Stimulated activated naive B cell treated with anti-CD40 and anti-IgM and Interleukin-4, amounts not matched to agents 10 μg/mL and 1 μg/mL and 100 μg/mL, for 72 hours (primary cell): ENCODE measurements at regions not wholly inside any gene's neighbourhood (a gene's known extent, or its start where the extent isn't known, plus 50 kb on each side); places are given as distances from the start of the nearest gene placed in this dataset.

Source experiments
- ATAC-seq, 2 donors: fragments of 150-1000 bp; cut with Tn5 transposase; replicated peaks; 2 replicates each; pipeline ENCODE4 v1.10.0; 2021; ENCODE audit warnings: moderate library complexity in 1 of 2
- DNase-seq: peaks from one replicate; pipeline ENCODE4 v3.0.0; 2021
- H3K27ac Mint-ChIP-seq: one replicate; pipeline ENCODE4 v1.8.0; 2022; ENCODE audit warnings: mild to moderate bottlenecking, mixed read lengths
- H3K27me3 Mint-ChIP-seq, 2 donors: one replicate each; pipeline ENCODE4 v1.8.0; 2022; ENCODE audit warnings: mixed read lengths in 2 of 2
- H3K36me3 Mint-ChIP-seq, 2 donors: one replicate each; pipeline ENCODE4 v1.8.0; 2022; ENCODE audit warnings: mixed read lengths in 2 of 2, mild to moderate bottlenecking in 1 of 2
- H3K4me1 Mint-ChIP-seq, 2 donors: one replicate each; pipeline ENCODE4 v1.8.0; 2022; ENCODE audit warnings: mixed read lengths in 2 of 2, mild to moderate bottlenecking in 1 of 2
- H3K4me3 Mint-ChIP-seq, 2 donors: one replicate each; pipeline ENCODE4 v1.8.0; 2022; ENCODE audit warnings: mild to moderate bottlenecking in 2 of 2, mixed read lengths in 2 of 2, moderate library complexity in 1 of 2
- H3K9me3 Mint-ChIP-seq, 2 donors: one replicate each; pipeline ENCODE4 v1.8.0; 2022; ENCODE audit warnings: mixed read lengths in 2 of 2, mild to moderate bottlenecking in 1 of 2

DNA sequence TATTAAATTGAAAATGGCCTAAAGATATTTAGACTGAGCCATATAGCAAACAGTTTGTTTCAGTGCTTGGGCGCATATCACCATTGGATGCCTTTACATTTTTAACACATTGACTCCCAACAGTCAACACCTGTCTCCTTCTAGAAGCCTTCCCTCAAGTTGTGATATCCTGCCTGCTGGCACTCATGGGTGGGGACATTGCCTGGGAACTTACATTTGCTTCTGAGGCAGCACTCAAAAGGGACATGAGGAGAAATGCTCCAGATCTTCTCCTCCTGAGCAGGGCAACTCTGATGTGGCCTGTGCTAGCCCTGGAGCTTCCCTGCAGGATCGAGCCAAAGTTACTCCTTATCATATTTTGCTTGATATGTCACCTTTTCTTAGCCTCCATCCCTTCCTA is 392.2 kb downstream of the CDH7 start:
- Mint-ChIP-seq H3K27ac (no peak overlapping the region), H3K9me3 (no peaks in the 10 kb centered on the region), H3K4me1 (no peaks in the 10 kb centered on the region), H3K36me3 (no peaks in the 10 kb centered on the region), H3K27me3 (no peaks in the 10 kb centered on the region), H3K4me3 (no peak overlapping the region)
- DNase-seq (no peak), ATAC-seq (no peak)

DNA sequence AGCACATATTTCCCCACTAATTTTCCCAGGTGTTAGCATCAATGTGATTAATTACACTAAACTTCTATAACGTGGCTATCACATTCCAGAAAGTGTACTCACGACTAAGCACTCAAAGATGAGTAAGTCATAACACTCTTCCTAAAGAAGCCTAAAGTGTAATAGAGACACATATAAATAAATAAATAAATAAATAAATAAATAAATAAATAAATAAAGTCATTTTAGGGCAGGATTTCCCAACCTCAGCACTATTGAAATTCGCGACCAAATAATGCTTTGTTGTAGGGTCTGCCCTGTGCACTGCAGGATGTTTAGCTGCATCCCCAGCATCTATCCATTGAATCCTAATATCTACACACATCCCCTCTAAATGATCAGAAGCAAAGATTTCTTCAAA is 390.9 kb downstream of the CDH7 start:
- Mint-ChIP-seq H3K27ac (no peak overlapping the region), H3K4me3 (no peak overlapping the region), H3K9me3 (no peaks in the 10 kb centered on the region), H3K36me3 (no peaks in the 10 kb centered on the region), H3K27me3 (no peaks in the 10 kb centered on the region), H3K4me1 (no peaks in the 10 kb centered on the region)
- no peak for DNase-seq
- ATAC-seq, result no peak

DNA sequence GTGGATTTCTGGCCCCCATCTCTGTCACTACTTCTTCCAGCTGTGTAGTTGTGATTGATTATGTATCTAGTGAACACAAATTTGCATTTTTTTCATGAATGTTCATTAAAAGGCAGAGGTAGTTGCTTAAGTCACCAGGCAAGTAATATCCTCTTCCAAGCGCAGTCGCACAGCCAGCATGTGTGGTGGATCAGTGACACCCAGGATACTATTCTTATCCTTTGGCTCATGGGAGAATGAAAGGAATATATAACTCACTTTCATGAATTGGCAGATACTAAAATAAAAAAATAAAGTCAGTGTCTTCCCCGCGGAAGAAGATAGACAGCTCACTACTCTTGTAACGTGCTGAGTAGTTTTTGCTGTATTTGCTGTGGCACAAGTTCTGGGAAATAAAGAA is 387.8 kb downstream of the CDH7 start:
- DNase-seq (no peak), ATAC-seq (no peak)
- no peak overlapping the region for H3K4me3 Mint-ChIP-seq
- no peaks in the 10 kb centered on the region for H3K27me3 Mint-ChIP-seq
- H3K9me3 Mint-ChIP-seq, result no peaks in the 10 kb centered on the region
- H3K36me3 Mint-ChIP-seq, result no peaks in the 10 kb centered on the region
- no peak overlapping the region for H3K27ac Mint-ChIP-seq
- no peaks in the 10 kb centered on the region for H3K4me1 Mint-ChIP-seq

DNA sequence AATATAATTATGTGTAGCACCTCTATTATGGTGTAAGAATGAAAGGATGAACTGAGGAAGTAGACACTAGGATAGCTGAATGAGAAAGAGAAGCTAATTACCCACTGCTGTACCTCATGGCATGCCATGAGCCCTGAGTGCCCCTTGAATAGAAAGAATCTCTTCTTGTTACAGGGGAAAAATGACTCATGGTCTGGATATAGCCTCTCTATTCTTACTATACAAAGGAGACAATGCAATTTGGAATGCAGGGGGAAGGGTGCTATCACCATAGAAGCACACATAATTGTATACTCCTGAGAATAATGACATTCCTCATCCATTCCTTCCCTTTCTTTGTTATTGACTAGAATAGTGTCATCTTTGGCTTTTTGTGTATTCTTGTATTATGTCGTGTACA is 385.2 kb downstream of the CDH7 start:
- Mint-ChIP-seq H3K4me1 (no peaks in the 10 kb centered on the region), H3K9me3 (no peaks in the 10 kb centered on the region), H3K4me3 (no peak overlapping the region), H3K27ac (no peak overlapping the region), H3K36me3 (no peaks in the 10 kb centered on the region), H3K27me3 (no peaks in the 10 kb centered on the region)
- DNase-seq (no peak), ATAC-seq (no peak)

DNA sequence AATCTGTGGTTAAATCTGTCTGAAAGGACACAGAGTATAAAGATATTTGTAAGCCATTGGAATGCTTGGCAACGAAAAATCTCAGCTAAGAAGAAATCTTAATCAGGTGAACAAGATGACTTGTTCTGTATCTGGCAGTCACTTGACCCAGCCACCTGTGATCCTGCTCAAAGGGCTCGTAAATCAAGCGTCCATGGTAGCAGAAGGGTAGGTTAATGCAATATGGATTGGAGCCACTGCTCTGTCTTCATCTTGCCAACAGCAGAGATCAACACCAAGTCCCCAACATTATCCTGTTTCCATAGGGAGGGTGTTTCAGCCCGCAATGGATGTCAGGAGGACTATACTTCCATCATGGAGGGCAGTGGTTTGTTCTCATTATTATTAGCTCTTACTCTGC is 378.4 kb downstream of the CDH7 start:
- DNase-seq, result no peak
- no peaks in the 10 kb centered on the region for H3K4me1 Mint-ChIP-seq
- no peak for ATAC-seq
- no peak overlapping the region for H3K27ac Mint-ChIP-seq
- no peak overlapping the region for H3K4me3 Mint-ChIP-seq
- no peaks in the 10 kb centered on the region for H3K27me3 Mint-ChIP-seq
- H3K36me3 Mint-ChIP-seq, result no peaks in the 10 kb centered on the region
- no peaks in the 10 kb centered on the region for H3K9me3 Mint-ChIP-seq

DNA sequence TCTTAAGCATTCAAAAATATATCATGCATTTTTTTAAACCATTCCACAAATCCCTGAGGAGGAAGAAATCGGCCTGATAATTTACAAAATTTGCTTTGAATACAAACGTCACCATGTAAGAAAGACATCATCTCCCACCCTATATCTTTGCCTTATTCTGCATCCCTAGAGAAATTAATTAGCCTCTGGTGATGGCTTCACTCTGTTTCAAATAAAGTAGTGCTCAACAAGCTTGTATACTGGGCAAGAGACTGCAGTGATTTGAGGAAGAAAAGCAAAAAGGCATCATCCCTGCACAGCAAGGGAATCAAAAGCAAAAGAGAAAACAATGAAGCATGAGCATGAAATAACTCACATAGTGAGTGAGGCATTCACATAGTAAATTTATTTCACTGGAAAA is 375.5 kb downstream of the CDH7 start:
- no peak for DNase-seq
- no peak overlapping the region for H3K4me3 Mint-ChIP-seq
- no peak for ATAC-seq
- H3K27me3 Mint-ChIP-seq, result no peaks in the 10 kb centered on the region
- no peak overlapping the region for H3K27ac Mint-ChIP-seq
- no peaks in the 10 kb centered on the region for H3K9me3 Mint-ChIP-seq
- H3K36me3 Mint-ChIP-seq, result no peaks in the 10 kb centered on the region
- H3K4me1 Mint-ChIP-seq, result no peaks in the 10 kb centered on the region

DNA sequence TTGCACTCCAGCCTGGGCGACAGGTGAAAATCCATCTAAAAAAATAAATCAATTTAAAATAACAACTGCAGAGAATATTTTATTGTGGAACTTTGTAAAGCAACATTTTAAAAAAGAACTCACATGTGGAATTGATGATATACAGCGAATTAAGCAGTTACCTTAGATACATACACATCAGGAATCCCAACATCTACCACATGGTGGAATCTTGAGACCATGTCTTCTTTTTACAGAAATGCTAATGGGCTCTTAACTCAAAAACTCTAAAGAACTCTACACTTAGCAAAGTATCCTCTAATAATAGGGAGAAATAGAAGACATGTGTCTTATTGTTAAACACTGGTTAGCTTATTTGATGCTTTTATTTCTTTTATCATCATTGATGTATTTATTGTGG is 373.6 kb downstream of the CDH7 start:
- Mint-ChIP-seq H3K4me1 (no peaks in the 10 kb centered on the region), H3K9me3 (no peaks in the 10 kb centered on the region), H3K36me3 (no peaks in the 10 kb centered on the region), H3K27ac (no peak overlapping the region), H3K27me3 (no peaks in the 10 kb centered on the region), H3K4me3 (no peak overlapping the region)
- ATAC-seq (no peak), DNase-seq (no peak)

DNA sequence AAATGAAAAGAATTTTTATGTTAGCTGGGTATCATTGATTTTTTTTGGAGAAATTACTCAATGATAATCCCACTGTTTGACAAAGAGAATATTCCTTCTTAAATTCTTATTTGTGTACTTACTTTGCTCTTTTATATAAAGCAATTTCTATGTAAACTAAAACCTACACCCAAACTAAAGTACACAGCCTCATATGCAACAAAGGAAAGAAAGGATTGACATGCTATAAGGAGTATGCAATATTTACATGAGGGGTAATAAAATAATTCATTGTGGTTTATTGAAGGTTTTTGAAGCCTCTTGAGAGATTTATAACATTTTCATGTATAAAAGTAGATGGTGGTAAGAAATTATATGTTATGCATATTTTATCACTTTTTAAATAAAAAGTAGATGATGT is 368.5 kb downstream of the CDH7 start:
- Mint-ChIP-seq H3K27me3 (no peaks in the 10 kb centered on the region), H3K4me3 (no peak overlapping the region), H3K36me3 (no peaks in the 10 kb centered on the region), H3K27ac (no peak overlapping the region), H3K4me1 (no peaks in the 10 kb centered on the region), H3K9me3 (peaks cover 0 to 1% of the 10 kb centered on the region in 2 donors)
- DNase-seq (no peak), ATAC-seq (no peak)

DNA sequence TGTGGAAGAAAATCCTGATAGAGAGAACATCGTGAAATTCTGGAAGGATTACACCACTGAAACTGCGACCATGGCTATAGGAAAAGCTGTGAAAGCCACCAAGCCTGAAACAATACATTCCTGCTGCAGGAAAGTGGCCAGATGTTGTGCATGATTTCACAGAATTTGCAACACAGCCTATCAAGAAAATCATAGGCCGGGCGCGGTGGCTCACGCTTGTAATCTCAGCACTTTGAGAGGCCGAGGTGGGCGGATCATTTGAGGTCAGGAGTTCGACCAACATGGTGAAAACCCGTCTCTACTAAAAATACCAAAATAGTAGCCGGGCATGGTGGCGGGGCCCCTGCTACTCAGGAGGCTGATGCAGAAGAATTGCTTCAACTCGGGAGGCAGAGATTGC is 360.2 kb downstream of the CDH7 start:
- no peaks in the 10 kb centered on the region for H3K27me3 Mint-ChIP-seq
- no peaks in the 10 kb centered on the region for H3K4me1 Mint-ChIP-seq
- no peak overlapping the region for H3K4me3 Mint-ChIP-seq
- no peak overlapping the region for H3K27ac Mint-ChIP-seq
- peaks cover 0 to 8% of the 10 kb centered on the region in 2 donors for H3K9me3 Mint-ChIP-seq
- DNase-seq (no peak), ATAC-seq (no peak)
- H3K36me3 Mint-ChIP-seq, result no peaks in the 10 kb centered on the region

DNA sequence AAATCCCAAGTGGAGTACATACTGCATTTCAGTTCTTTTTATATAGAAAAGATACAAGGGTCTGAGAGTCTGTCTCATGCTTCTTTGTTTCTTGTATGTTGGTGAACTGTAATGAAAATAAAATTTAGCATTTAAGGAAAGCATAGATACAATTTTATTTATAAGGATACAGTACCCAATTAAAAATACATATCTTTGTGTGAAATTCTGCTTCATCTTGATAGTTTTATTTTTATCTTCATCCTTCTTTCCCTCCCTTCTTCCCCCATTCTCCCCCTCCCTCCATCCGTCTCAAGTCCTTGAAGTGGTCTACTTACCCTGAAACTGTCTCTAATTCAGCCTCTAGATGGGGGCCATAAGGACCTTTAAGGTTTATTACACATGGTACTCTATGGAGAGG is 359.8 kb downstream of the CDH7 start:
- no peaks in the 10 kb centered on the region for H3K4me1 Mint-ChIP-seq
- no peak overlapping the region for H3K4me3 Mint-ChIP-seq
- H3K27me3 Mint-ChIP-seq, result no peaks in the 10 kb centered on the region
- DNase-seq (no peak), ATAC-seq (no peak)
- H3K9me3 Mint-ChIP-seq, result peaks cover 0 to 8% of the 10 kb centered on the region in 2 donors
- H3K27ac Mint-ChIP-seq, result no peak overlapping the region
- H3K36me3 Mint-ChIP-seq, result no peaks in the 10 kb centered on the region

DNA sequence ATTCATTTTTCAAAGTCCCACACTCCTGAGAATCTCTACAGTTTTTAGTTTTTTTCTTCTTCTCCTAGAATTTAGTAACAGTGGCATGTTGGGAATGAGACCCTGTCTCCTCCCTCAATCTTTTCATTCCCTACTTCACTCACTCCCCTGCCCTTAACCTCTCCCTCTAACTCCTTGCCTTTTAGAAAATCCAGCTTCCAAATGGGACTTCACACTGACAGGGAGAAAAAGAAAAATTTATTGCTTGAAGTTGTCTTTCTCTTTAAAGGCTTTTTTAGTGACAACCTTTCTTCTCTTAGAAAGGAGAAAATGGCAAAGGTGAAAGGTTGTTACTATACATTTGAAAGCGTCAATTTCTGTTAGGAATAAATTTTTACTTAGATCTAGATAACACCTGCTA is 359.2 kb downstream of the CDH7 start:
- no peak for DNase-seq
- H3K4me1 Mint-ChIP-seq, result no peaks in the 10 kb centered on the region
- no peak overlapping the region for H3K27ac Mint-ChIP-seq
- H3K9me3 Mint-ChIP-seq, result peaks cover 0 to 7% of the 10 kb centered on the region in 2 donors
- ATAC-seq, result no peak
- H3K27me3 Mint-ChIP-seq, result no peaks in the 10 kb centered on the region
- H3K36me3 Mint-ChIP-seq, result no peaks in the 10 kb centered on the region
- H3K4me3 Mint-ChIP-seq, result no peak overlapping the region

DNA sequence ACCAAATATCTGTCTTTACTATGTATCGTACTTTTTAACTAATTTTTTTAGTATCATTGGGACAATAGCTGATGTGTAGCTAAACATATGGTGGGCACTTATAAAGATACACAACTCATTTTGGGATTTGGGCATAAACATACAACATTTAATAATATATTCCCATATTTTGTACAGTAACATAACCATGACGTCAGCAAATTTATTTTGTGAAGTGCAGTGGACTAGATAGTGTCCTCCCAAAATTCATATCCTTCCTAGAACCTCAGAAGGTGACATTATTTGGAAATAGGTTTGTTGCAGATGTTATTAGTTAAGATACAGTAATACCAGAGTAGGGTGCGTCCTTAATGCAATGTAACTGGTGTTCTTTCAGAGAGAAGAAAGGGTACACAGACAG is 356.7 kb downstream of the CDH7 start:
- no peak for ATAC-seq
- Mint-ChIP-seq H3K9me3 (peaks cover 0 to 7% of the 10 kb centered on the region in 2 donors), H3K27ac (no peak overlapping the region), H3K4me3 (no peak overlapping the region), H3K4me1 (no peaks in the 10 kb centered on the region), H3K36me3 (no peaks in the 10 kb centered on the region), H3K27me3 (no peaks in the 10 kb centered on the region)
- no peak for DNase-seq

DNA sequence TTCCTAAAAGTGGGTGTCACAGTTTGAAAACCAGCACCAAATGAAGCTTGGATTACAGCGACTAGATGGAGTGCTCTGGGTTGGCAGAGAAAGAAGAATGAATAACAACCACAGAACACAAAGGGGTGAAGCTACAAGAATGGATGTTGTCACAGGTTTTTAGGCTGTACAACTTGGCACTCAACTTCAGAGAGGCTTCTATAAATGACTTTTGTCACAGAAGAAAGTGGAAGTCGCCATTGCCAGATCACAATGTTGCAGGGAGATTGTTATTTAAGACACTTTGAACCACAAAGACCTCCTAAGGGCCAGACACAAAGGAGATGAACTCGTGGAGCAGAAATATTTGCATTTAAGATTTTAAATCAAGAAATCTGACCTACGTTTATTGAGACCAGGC is 354.2 kb downstream of the CDH7 start:
- H3K27ac Mint-ChIP-seq, result no peak overlapping the region
- H3K9me3 Mint-ChIP-seq, result peaks cover 0 to 1% of the 10 kb centered on the region in 2 donors
- H3K4me1 Mint-ChIP-seq, result no peaks in the 10 kb centered on the region
- H3K36me3 Mint-ChIP-seq, result no peaks in the 10 kb centered on the region
- no peaks in the 10 kb centered on the region for H3K27me3 Mint-ChIP-seq
- DNase-seq (no peak), ATAC-seq (no peak)
- no peak overlapping the region for H3K4me3 Mint-ChIP-seq

DNA sequence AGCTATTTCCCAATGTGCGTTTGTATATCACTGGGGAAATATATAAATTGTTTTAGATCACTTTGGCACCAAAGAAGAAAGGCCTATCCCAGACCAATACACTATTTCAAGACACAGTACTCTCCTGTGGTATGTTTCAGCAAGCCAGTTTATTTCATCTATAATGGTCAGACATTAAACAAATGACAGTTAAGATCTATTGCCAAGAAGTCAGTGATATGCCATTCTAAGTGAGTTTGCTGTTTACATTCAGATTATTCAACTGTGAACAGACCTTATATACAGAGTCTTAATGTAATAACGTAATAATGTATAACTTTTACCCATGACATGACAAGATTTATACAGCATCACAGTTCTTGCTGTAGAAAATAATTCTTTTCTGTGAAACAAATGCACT is 352.7 kb downstream of the CDH7 start:
- H3K9me3 Mint-ChIP-seq, result no peaks in the 10 kb centered on the region
- no peaks in the 10 kb centered on the region for H3K27me3 Mint-ChIP-seq
- no peak for DNase-seq
- ATAC-seq, result no peak
- H3K4me3 Mint-ChIP-seq, result no peak overlapping the region
- H3K36me3 Mint-ChIP-seq, result no peaks in the 10 kb centered on the region
- H3K27ac Mint-ChIP-seq, result no peak overlapping the region
- H3K4me1 Mint-ChIP-seq, result no peaks in the 10 kb centered on the region

DNA sequence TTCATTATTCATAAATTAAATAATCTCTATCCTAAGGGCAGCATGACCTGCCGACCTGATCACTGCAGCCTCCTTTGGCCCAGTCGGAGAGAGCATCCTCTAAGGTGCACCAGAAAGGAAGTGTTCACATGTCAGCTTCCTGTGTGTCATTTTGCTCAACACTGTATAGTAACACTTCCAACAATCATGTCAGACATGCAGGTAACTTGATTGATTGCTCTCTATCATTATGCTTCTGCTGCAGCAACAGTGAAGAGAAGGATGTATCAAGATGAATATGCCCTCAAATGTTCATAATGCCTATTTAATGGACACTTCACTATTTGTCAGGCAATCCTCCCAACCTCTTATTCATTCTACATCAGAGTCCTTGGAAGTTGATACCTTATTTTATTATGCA is 332.3 kb downstream of the CDH7 start:
- Mint-ChIP-seq H3K27ac (no peak overlapping the region), H3K27me3 (no peaks in the 10 kb centered on the region), H3K4me1 (no peaks in the 10 kb centered on the region), H3K36me3 (no peaks in the 10 kb centered on the region), H3K4me3 (no peak overlapping the region), H3K9me3 (peaks cover 0 to 2% of the 10 kb centered on the region in 2 donors)
- no peak for ATAC-seq
- DNase-seq, result no peak

DNA sequence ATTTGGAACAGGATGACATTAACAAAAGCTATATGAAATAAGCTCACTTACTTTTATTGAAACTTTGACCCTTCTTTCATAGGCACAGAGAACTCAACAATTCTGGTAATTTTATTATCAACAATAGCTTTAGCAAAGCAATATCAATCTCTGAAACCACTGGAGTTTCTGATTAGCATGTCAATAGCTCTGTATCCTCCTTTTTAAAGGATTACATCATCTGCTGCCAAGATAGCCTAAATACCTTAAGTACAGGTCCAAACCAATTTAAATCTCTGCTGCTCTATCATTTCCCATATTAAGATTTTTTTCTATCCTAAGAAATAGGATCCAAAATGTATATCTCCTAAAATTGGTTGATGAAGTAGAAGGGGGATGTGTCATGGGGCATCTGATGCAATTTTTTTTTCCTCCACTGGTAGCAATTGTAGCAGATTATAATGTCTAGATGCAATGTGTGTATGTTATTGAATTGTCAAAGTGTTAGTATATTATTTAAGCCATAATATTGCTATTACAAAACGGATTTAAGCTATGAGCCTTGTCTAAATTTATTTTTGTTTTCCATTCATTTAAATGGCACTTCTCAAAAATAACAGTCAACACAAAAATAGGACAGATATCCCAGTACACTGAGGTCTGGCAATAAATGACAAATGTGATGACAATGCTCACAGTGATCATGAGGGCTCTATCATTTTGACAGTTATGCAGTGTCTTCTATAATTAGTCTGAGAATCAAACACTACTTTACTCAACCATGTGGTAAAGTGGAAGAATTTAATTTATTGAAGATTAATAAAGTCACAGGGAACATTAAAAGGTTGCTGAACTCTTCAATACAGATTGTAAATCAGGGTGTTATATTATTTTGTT is 328.4 kb downstream of the CDH7 start:
- H3K27me3 Mint-ChIP-seq, result no peaks in the 10 kb centered on the region

More for the DNA sequence above, 328.4 kb downstream of the CDH7 start:
- DNase-seq (no peak), ATAC-seq (no peak)
- H3K27ac Mint-ChIP-seq, result no peak overlapping the region
- peaks cover 8 to 10% of the 10 kb centered on the region in 2 donors for H3K9me3 Mint-ChIP-seq
- H3K4me1 Mint-ChIP-seq, result no peaks in the 10 kb centered on the region
- H3K36me3 Mint-ChIP-seq, result no peaks in the 10 kb centered on the region
- no peak overlapping the region for H3K4me3 Mint-ChIP-seq
